Ovary (tissue), 7 donors: ENCODE measurements at regions not wholly inside any gene's neighbourhood (a gene's known extent, or its start where the extent isn't known, plus 50 kb on each side); places are given as distances from the start of the nearest gene placed in this dataset.

Source experiments
- DNase-seq, 5 donors: peaks; one replicate each; pipeline ENCODE4 v3.0.0-alpha.2; 2019 to 2020
- H3K27ac ChIP-seq, 2 donors: fragments of 200-600 bp; one replicate each; pipeline versions ENCODE4 v1.5.1 to v1.8.0; 2019 to 2022
- H3K27me3 ChIP-seq: fragments of 200-600 bp; one replicate; pipeline ENCODE4 v1.8.0; 2022
- H3K36me3 ChIP-seq: fragments of 200-600 bp; sonication (generic); one replicate; pipeline ENCODE4 v1.5.1; 2019
- H3K4me1 ChIP-seq: one replicate; pipeline ENCODE4 v1.8.1; 2013; ENCODE audit warnings: mild to moderate bottlenecking, moderate library complexity; ENCODE audit not compliant: insufficient read depth
- H3K4me3 ChIP-seq: fragments of 200-600 bp; sonication (generic); one replicate; pipeline ENCODE4 v1.5.1; 2017
- H3K9me3 ChIP-seq, 2 donors: fragments of 200-600 bp in 1 of 2; sonication (generic) in 1 of 2; one replicate each; pipeline versions ENCODE4 v1.5.1 to v1.8.1; 2013 to 2019; ENCODE audit warnings: mild to moderate bottlenecking in 1 of 2, moderate library complexity in 1 of 2
- EP300 ChIP-seq: sonication (generic); formaldehyde crosslinking; IDR thresholded peaks from one replicate; pipeline ENCODE4 v1.6.1; 2017; ENCODE audit warnings: antibody characterized with exemption
- POLR2A ChIP-seq: fragments of 450-650 bp; IDR thresholded peaks from one replicate; pipeline ENCODE4 v1.6.1; 2017; ENCODE audit warnings: antibody characterized with exemption, mild to moderate bottlenecking, moderate library complexity
- WGBS, 3 donors: extraction: QIAGEN DNeasy Blood & Tissue Kit in 1 of 3; methylation state at CpG; one replicate each; pipeline versions ENCODE4 v1.1.5 to v1.1.7; 2013 to 2017; 5-methylcytosine and 5-hydroxymethylcytosine counted together
- intact Hi-C, 4 donors: fragments of 100-400 bp; cut with DNase I; formaldehyde crosslinking; loops; one replicate each; pipeline versions ENCODE4 v1.11.0 to v1.15.1; 2022 to 2023
- TF ChIP-seq, protein P1 (sequence below), 3 donors: fragments of 450-650 bp in 2 of 3; fragments of 200-600 bp in 1 of 3; IDR thresholded peaks; one replicate each; pipeline versions ENCODE4 v1.5.1 to v1.8.0; 2016 to 2022; ENCODE audit warnings: antibody characterized with exemption in 3 of 3, mild to moderate bottlenecking in 1 of 3
- donor health status: DM: no; HTN: no; CAD: no; lungs with moderate emphysema.
- donor health status: DM: no; HTN: no; CAD: no.
- donor health status: Bipolar disorder and iron deficiency.
- donor health status: DM: no; HTN: no; CAD: no.
- donor health status: DM: yes; HTN: yes; CAD: no.

DNA sequence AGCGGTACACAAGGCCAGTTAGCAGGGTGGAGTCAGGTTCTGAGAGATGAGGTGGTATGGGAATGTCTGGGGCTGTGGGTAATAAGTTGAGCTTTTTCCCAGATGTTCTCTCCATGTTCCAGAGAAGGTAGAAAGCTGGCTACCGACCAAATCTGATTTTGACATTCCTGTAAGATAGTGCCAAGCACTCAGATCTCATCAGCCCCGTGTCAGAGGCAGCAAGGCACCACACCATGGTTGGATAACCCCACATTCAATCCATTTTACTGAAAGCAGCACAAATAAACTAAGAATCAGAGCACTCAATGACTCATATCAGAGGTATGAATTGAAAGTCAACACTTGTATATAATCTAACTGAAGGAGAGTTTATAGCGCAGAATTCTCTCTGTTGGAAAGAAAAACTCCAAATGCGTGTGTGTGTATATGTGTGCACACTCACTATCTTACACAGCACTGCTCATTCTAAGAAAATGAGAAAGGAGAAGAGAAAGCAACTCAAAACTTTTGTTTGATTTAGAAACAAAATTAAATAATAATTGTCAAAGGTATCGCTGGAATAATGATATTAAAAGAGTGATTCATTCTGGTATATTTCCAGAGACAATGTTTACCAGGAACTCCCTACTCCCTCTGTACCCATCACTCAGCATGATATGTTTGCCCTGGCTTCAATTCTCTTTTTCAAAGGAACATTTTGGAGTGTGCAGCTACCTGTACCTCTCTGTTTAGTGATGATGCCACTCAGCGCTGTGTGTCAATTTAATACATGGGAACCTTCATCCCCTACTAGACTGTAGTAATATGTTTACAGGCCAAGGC is 375.1 kb upstream of the ID2 start:
- Histone ChIP-seq H3K9me3 (no peaks in the 10 kb centered on the region), H3K4me3 (no peak overlapping the region), H3K27ac (no peak overlapping the region), H3K4me1 (no peaks in the 10 kb centered on the region), H3K27me3 (no peaks in the 10 kb centered on the region), H3K36me3 (no peaks in the 10 kb centered on the region)
- intact Hi-C loops: no loop called here
- DNase-seq: no peak
- TF ChIP-seq EP300 (no peak), POLR2A (no peak)
- TF ChIP-seq, protein P1, sequence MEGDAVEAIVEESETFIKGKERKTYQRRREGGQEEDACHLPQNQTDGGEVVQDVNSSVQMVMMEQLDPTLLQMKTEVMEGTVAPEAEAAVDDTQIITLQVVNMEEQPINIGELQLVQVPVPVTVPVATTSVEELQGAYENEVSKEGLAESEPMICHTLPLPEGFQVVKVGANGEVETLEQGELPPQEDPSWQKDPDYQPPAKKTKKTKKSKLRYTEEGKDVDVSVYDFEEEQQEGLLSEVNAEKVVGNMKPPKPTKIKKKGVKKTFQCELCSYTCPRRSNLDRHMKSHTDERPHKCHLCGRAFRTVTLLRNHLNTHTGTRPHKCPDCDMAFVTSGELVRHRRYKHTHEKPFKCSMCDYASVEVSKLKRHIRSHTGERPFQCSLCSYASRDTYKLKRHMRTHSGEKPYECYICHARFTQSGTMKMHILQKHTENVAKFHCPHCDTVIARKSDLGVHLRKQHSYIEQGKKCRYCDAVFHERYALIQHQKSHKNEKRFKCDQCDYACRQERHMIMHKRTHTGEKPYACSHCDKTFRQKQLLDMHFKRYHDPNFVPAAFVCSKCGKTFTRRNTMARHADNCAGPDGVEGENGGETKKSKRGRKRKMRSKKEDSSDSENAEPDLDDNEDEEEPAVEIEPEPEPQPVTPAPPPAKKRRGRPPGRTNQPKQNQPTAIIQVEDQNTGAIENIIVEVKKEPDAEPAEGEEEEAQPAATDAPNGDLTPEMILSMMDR (IDR thresholded peaks at IDR 0.05): no peak
- 56 to 63% (median 59%) methylated on average over 7 of the region's 7 CpGs for WGBS, 3 donors

DNA sequence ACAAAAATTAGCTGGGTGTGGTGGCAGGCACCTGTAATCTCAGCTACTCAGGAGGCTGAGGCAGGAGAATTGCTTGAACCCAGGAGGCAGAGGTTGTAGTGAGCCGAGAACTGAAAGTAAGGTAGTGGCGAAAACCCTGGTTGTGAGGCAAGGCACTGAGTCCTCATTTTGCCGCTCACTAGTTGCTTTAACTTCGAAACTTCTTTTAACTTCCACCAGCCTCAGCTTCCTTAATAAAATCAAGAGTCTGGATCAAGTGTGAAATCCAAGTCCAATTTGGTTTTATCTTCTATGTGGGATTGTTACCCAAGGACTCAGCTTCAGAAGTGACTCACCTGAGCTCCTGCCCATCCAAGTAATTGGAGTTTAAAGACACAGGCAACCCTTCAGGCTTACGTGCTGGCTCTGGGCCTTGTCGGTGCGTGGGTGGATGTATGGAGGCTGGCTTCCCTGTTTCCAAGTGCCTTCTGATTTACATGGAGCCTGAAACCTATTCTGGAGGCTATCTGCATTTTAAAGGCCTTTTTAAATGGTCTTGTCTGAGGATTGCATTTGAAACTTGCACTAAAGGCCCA is 374.2 kb upstream of the ID2 start:
- no peak for DNase-seq
- H3K4me3 ChIP-seq: no peak overlapping the region

DNA sequence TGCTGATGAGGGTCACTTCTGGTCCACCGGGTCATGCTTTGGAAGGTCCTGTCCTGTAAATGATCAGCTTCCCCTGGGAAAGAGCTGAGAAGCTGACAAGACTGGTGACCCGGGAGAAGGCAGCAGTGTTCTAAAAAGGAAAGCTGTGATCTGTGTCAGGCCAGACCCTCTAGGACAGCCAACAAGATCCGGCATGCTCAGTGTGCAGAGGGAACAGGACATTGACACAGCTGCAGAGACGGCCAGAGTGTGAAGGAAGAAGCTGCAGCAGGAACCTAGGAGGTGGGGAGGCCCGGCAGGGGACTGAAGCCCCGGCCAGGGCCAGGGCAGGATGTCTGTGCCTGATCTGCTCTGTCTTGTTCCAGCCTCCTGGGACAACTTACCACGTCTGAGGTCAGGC is 372.7 kb upstream of the ID2 start:
- Histone ChIP-seq H3K27ac (no peak overlapping the region), H3K27me3 (no peaks in the 10 kb centered on the region), H3K4me1 (no peaks in the 10 kb centered on the region), H3K36me3 (no peaks in the 10 kb centered on the region), H3K4me3 (no peak overlapping the region), H3K9me3 (no peaks in the 10 kb centered on the region)
- 82 to 90% (median 87%) methylated on average over 7 of the region's 7 CpGs for WGBS, 3 donors
- DNase-seq: no peak
- intact Hi-C loops: no loop called here
- no peak for TF ChIP-seq EP300
- no peak for TF ChIP-seq POLR2A
- TF ChIP-seq, protein P1 (IDR thresholded peaks at IDR 0.05): no peak

More for the DNA sequence above, 374.2 kb upstream of the ID2 start:
- H3K27ac ChIP-seq: no peak overlapping the region
- intact Hi-C loops: no loop called here
- H3K36me3 ChIP-seq: no peaks in the 10 kb centered on the region
- no peak for TF ChIP-seq EP300
- TF ChIP-seq POLR2A: no peak
- TF ChIP-seq, protein P1 (IDR thresholded peaks at IDR 0.05): no peak
- no peaks in the 10 kb centered on the region for H3K27me3 ChIP-seq
- H3K4me1 ChIP-seq: no peaks in the 10 kb centered on the region
- no peaks in the 10 kb centered on the region for H3K9me3 ChIP-seq
- 78 to 85% (median 79%) methylated on average over 7 of the region's 7 CpGs for WGBS, 3 donors

DNA sequence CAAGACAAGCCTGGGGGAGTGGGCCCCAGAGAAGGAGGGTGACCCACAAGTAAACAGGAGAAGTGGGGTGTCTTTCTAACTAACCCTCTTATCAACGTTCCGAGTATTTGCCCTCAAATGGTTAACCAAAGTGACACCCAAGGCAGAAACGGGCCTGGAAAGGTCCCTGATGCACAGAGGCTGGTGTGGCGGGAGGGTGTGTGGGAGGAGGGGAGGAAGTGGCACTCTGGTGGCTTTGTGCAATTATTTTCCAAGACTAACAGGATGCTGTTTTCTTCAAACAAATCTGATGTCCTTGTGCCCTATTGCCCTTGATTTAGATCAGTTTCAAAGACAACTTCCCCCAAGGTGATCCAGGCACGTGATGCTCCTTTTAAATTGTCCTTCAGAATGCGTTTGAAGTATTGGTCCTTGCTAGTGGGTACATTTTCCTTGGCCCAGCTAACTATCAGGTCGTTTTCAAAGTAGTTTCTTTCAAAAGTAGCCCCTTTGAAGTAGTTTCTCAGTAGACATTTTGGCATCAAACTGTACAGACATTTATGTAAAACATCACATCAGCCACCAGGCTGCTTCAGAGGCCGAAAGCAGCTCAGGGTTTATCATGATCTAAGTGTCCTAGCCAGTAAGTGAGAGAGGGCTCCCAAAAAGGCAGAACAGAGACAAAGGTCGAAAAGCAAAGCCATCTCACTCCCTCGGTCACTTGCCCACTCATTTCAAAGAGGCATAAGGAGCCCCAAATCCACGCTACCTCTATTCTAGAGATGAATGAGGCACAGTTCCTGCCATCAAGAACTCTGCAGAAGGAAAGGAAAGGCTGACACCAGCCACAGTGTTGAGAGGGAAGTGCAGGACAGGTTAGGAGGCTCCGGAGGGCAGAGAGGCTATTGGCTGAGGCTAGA is 371.1 kb upstream of the ID2 start:
- intact Hi-C loops: no loop called here
- no peaks in the 10 kb centered on the region for H3K9me3 ChIP-seq
- no peak overlapping the region for H3K27ac ChIP-seq
- no peak overlapping the region for H3K4me3 ChIP-seq
- H3K36me3 ChIP-seq: no peaks in the 10 kb centered on the region
- no peaks in the 10 kb centered on the region for H3K4me1 ChIP-seq
- TF ChIP-seq POLR2A: no peak
- TF ChIP-seq, protein P1 (IDR thresholded peaks at IDR 0.05): no peak
- TF ChIP-seq EP300: no peak
- 80 to 84% (median 80%) methylated on average over 12 of the region's 12 CpGs for WGBS, 3 donors
- H3K27me3 ChIP-seq: no peaks in the 10 kb centered on the region
- no peak for DNase-seq
